Skeletal muscle satellite cell (primary cell): ENCODE measurements at regions not wholly inside any gene's neighbourhood (a gene's known extent, or its start where the extent isn't known, plus 50 kb on each side); places are given as distances from the start of the nearest gene placed in this dataset.
"Not testable (repeated sequence)": the region's sequence is repeated elsewhere in the genome, so short reads cannot be mapped to it uniquely, and the experiment has no call there.

ENCODE experiments used
- H3K27me3 ChIP-seq: 2 replicates; pipeline ENCODE4 v1.7.0; 2013; ENCODE audit warnings: low read length; ENCODE audit not compliant: control insufficient read depth, insufficient read depth
- H3K36me3 ChIP-seq: 2 replicates; pipeline ENCODE4 v1.7.0; 2013; ENCODE audit warnings: mild to moderate bottlenecking, control low read depth, low read length; ENCODE audit not compliant: insufficient read depth
- H3K4me1 ChIP-seq: 2 replicates; pipeline ENCODE4 v1.7.0; 2013; ENCODE audit warnings: low read length; ENCODE audit not compliant: control insufficient read depth, insufficient read depth
- H3K4me2 ChIP-seq: 2 replicates; pipeline ENCODE4 v1.7.0; 2013; ENCODE audit warnings: mild to moderate bottlenecking, low read length
- H3K4me3 ChIP-seq: 2 replicates; pipeline ENCODE4 v1.7.0; 2013; ENCODE audit warnings: low read length
- H3K9ac ChIP-seq: 2 replicates; pipeline ENCODE4 v1.7.0; 2013; ENCODE audit warnings: mild to moderate bottlenecking, low read depth, low read length, moderate library complexity
- H3K9me3 ChIP-seq: replicated peaks from 2 replicates; pipeline ENCODE4 v1.7.0; 2013; ENCODE audit warnings: mild to moderate bottlenecking, control low read depth, low read length

- Histone ChIP-seq H3K4me3 (no peak overlapping the region), H3K4me1 (peaks cover 30% of the 10 kb centered on the region), H3K27me3 (no peaks in the 10 kb centered on the region), H3K36me3 (no peaks in the 10 kb centered on the region), H3K9me3 (no peaks in the 10 kb centered on the region), H3K4me2 (peak overlapping the region; percentile 52), H3K9ac (peak overlapping the region; percentile 48)
Observed at GRCh38 chr1:172826096-172826741, 167.3 kb downstream of the FASLG start.

GRCh38 chr1:172827301-172827700 is 168.4 kb downstream of the FASLG start:
- no peak overlapping the region for H3K9ac ChIP-seq
- H3K4me3 ChIP-seq, result no peak overlapping the region

GRCh38 chr1:172827841-172828240 is 168.9 kb downstream of the FASLG start:
- Histone ChIP-seq H3K27me3 (no peaks in the 10 kb centered on the region), H3K4me3 (no peak overlapping the region), H3K4me2 (no peak overlapping the region), H3K4me1 (peaks cover 22% of the 10 kb centered on the region), H3K9me3 (no peaks in the 10 kb centered on the region), H3K36me3 (no peaks in the 10 kb centered on the region), H3K9ac (no peak overlapping the region)

More at GRCh38 chr1:172827301-172827700, 168.4 kb downstream of the FASLG start:
- H3K4me1 ChIP-seq, result peaks cover 22% of the 10 kb centered on the region
- no peak overlapping the region for H3K4me2 ChIP-seq
- no peaks in the 10 kb centered on the region for H3K27me3 ChIP-seq
- no peaks in the 10 kb centered on the region for H3K9me3 ChIP-seq
- H3K36me3 ChIP-seq, result no peaks in the 10 kb centered on the region

GRCh38 chr1:172832006-172832725 is 173.3 kb downstream of the FASLG start:
- Histone ChIP-seq H3K4me2 (no peak overlapping the region), H3K4me3 (no peak overlapping the region), H3K36me3 (no peaks in the 10 kb centered on the region), H3K4me1 (no peaks in the 10 kb centered on the region), H3K9ac (no peak overlapping the region), H3K27me3 (no peaks in the 10 kb centered on the region), H3K9me3 (no peaks in the 10 kb centered on the region)

- no peaks in the 10 kb centered on the region for H3K27me3 ChIP-seq
- no peak overlapping the region for H3K4me3 ChIP-seq
- H3K4me2 ChIP-seq, result no peak overlapping the region
- no peak overlapping the region for H3K9ac ChIP-seq
- no peaks in the 10 kb centered on the region for H3K36me3 ChIP-seq
- H3K9me3 ChIP-seq, result no peaks in the 10 kb centered on the region
- peaks cover 16% of the 10 kb centered on the region for H3K4me1 ChIP-seq
Observed at GRCh38 chr1:172833954-172834353, 175.1 kb downstream of the FASLG start.

- Histone ChIP-seq H3K9ac (no peak overlapping the region), H3K9me3 (no peaks in the 10 kb centered on the region), H3K4me3 (no peak overlapping the region), H3K4me1 (peaks cover 16% of the 10 kb centered on the region), H3K36me3 (no peaks in the 10 kb centered on the region), H3K4me2 (no peak overlapping the region), H3K27me3 (no peaks in the 10 kb centered on the region)
Observed at GRCh38 chr1:172834609-172835008, 175.7 kb downstream of the FASLG start.

GRCh38 chr1:172835834-172836233 is 176.9 kb downstream of the FASLG start:
- Histone ChIP-seq H3K36me3 (no peaks in the 10 kb centered on the region), H3K9ac (no peak overlapping the region), H3K27me3 (no peaks in the 10 kb centered on the region), H3K9me3 (no peaks in the 10 kb centered on the region), H3K4me2 (no peak overlapping the region), H3K4me3 (no peak overlapping the region), H3K4me1 (peaks cover 16% of the 10 kb centered on the region)

GRCh38 chr1:172837816-172838679 is 179.1 kb downstream of the FASLG start:
- H3K27me3 ChIP-seq, result no peaks in the 10 kb centered on the region
- H3K4me2 ChIP-seq, result peak overlapping the region; percentile 17
- H3K36me3 ChIP-seq, result no peaks in the 10 kb centered on the region
- no peaks in the 10 kb centered on the region for H3K9me3 ChIP-seq
- H3K4me1 ChIP-seq, result peaks cover 16% of the 10 kb centered on the region
- no peak overlapping the region for H3K4me3 ChIP-seq
- H3K9ac ChIP-seq, result no peak overlapping the region

- no peaks in the 10 kb centered on the region for H3K36me3 ChIP-seq
- no peak overlapping the region for H3K4me2 ChIP-seq
- no peak overlapping the region for H3K4me3 ChIP-seq
- H3K27me3 ChIP-seq, result no peaks in the 10 kb centered on the region
- H3K4me1 ChIP-seq, result peaks cover 16% of the 10 kb centered on the region
- no peak overlapping the region for H3K9ac ChIP-seq
- no peaks in the 10 kb centered on the region for H3K9me3 ChIP-seq
Observed at GRCh38 chr1:172838680-172839313, 179.9 kb downstream of the FASLG start.

- H3K4me1 ChIP-seq, result peaks cover 16% of the 10 kb centered on the region
- H3K9me3 ChIP-seq, H3K9ac ChIP-seq, H3K27me3 ChIP-seq, H3K4me2 ChIP-seq, H3K4me3 ChIP-seq, H3K36me3 ChIP-seq: not testable (repeated sequence)
Observed at GRCh38 chr1:172839639-172840038, 180.7 kb downstream of the FASLG start.

- H3K9me3 ChIP-seq, result no peaks in the 10 kb centered on the region
- H3K4me3 ChIP-seq, result no peak overlapping the region
- H3K9ac ChIP-seq, result no peak overlapping the region
- H3K4me1 ChIP-seq, result peaks cover 11% of the 10 kb centered on the region
- H3K27me3 ChIP-seq, result no peaks in the 10 kb centered on the region
- no peaks in the 10 kb centered on the region for H3K36me3 ChIP-seq
- no peak overlapping the region for H3K4me2 ChIP-seq
Observed at GRCh38 chr1:172843444-172843843, 184.5 kb downstream of the FASLG start.
